GM13977 (cell line): ENCODE measurements at regions not wholly inside any gene's neighbourhood (a gene's known extent, or its start where the extent isn't known, plus 50 kb on each side); places are given as distances from the start of the nearest gene placed in this dataset.

Experiments
- DNase-seq: peaks from one replicate; pipeline ENCODE4 v3.0.0; 2012; ENCODE audit warnings: low spot score
- CTCF ChIP-seq: IDR thresholded peaks from 2 replicates; pipeline ENCODE4 v1.5.1; 2012; ENCODE audit warnings: mild to moderate bottlenecking, control low read depth; ENCODE audit not compliant: insufficient read depth; ENCODE audit errors: extremely low read depth, missing control alignments
- in situ Hi-C: fragments of 300-500 bp; cut with MboI; formaldehyde crosslinking; loops from one replicate; pipeline ENCODE4 v1.12.0; 2022; ENCODE audit warnings: low sequenced_read_pairs, low pct_unique_long_range_greater_than_20kb, mixed read lengths, inconsistent platforms; ENCODE audit not compliant: unreplicated experiment

GRCh38 chr6:22057962-22058361, 238.9 kb downstream of the PRL start:
- TF ChIP-seq CTCF = no peak
- DNase-seq = no peak
- in situ Hi-C loops = no loop called here

GRCh38 chr6:22059126-22059525, 237.7 kb downstream of the PRL start:
- no peak for DNase-seq
- in situ Hi-C loops = no loop called here
- no peak for TF ChIP-seq CTCF

- no peak for DNase-seq
- in situ Hi-C loops = no loop called here
- TF ChIP-seq CTCF = no peak
These were observed 236.9 kb downstream of the PRL start for GRCh38 chr6:22059946-22060345.

GRCh38 chr6:22062807-22063408, 233.9 kb downstream of the PRL start:
- in situ Hi-C loops = no loop called here
- TF ChIP-seq CTCF = no peak
- DNase-seq = no peak

- in situ Hi-C loops = no loop called here
- TF ChIP-seq CTCF = no peak
- DNase-seq = no peak
These were observed 232.3 kb downstream of the PRL start for GRCh38 chr6:22064558-22064957.

- in situ Hi-C loops = no loop called here
- no peak for TF ChIP-seq CTCF
These were observed 229.7 kb downstream of the PRL start for GRCh38 chr6:22067122-22067521.

GRCh38 chr6:22067671-22068070, 229.2 kb downstream of the PRL start:
- in situ Hi-C loops = no loop called here

More at GRCh38 chr6:22067122-22067521, 229.7 kb downstream of the PRL start:
- no peak for DNase-seq

More at GRCh38 chr6:22067671-22068070, 229.2 kb downstream of the PRL start:
- no peak for DNase-seq
- no peak for TF ChIP-seq CTCF
